Right hindlimb (tissue), 1 donor: ENCODE measurements at regions not wholly inside any gene's neighbourhood (a gene's known extent, or its start where the extent isn't known, plus 50 kb on each side); places are given as distances from the start of the nearest gene placed in this dataset.
"Not testable (repeated sequence)": the region's sequence is repeated elsewhere in the genome, so short reads cannot be mapped to it uniquely, and the experiment has no call there.

Experiments
- DNase-seq: peaks from one replicate; pipeline ENCODE4 v3.0.0-alpha.2; 2018

GRCh38 chr4:133584714-133585113 is 435.6 kb downstream of the PCDH10 start:
- DNase-seq, result no peak

DNA sequence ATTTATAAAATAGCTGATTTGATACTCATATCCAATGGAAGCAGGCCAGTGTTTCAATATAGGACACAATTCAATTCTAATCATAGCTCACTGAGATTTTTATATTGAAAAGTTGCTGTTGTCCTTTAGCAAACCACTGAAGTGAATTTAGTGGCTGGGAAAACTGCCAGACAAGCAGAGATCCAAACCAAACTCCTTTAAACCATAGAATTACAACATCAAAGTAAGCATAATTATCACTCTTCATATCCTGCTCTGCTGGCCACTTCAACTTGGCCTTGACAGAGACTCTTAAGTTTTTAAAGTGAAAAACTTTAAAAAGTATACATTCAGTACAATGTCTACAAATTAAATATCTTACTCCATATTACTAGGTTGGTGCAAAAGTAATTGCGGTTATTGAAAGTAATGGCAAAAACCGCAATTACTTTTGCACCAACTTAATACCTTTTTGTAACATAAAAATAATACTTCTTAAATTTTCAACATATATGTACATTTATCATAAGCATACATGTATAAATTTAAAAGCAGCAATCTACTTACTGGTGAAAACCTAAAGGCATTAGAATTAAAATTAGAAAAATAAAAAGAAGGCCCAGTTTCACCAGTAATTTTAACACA is 433.0 kb downstream of the PCDH10 start:
- DNase-seq, result no peak

GRCh38 chr4:133574248-133574647 is 425.2 kb downstream of the PCDH10 start:
- DNase-seq, result no peak

GRCh38 chr4:133565379-133565778 is 416.3 kb downstream of the PCDH10 start:
- no peak for DNase-seq

DNA sequence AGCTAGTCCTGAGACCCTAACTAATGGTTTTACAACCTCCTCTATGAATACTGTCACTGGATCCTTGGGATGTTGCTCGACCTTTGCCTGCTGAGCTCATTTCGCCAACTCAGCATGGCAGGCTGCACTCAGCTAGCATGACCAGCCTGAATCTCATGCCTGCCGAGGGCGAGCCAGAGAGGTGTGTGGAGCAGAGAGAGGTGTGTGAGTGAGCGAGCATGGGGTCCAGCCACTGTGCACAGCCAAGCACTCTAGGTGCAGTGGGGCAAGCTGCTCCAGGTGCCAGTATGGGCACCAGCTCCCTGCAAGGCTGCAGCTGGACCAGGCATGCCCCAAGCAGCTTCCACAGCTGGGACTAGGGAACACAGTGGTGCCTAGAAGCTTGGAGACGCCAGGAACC is 410.9 kb downstream of the PCDH10 start:
- DNase-seq, result no peak

GRCh38 chr4:133555671-133556070 is 406.6 kb downstream of the PCDH10 start:
- DNase-seq, result no peak

- no peak for DNase-seq
Measured at GRCh38 chr4:133550436-133550835, 401.3 kb downstream of the PCDH10 start.

DNA sequence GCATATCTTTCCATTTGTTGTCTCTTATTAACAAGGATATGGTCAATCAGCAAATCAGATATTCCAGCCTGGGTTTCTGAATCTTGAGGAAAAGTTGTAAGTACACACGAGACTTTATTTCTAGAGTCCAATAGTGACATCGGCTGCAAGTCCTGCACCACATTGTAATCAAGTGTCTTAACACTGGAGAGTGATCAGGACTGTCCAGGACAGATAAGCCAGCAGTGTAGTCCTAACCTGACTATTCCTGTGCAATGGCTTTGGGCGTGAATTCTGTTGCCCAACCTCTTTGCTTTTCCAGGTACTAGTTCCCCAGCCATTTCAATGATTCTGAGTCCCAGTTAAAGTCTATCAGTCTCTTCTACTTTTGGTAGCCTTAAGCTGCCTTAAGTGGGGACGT is 395.0 kb downstream of the PCDH10 start:
- no peak for DNase-seq

- no peak for DNase-seq
Measured at GRCh38 chr4:133537780-133538281, 388.7 kb downstream of the PCDH10 start.

GRCh38 chr4:133534224-133534623 is 385.1 kb downstream of the PCDH10 start:
- not testable (repeated sequence) for DNase-seq

DNA sequence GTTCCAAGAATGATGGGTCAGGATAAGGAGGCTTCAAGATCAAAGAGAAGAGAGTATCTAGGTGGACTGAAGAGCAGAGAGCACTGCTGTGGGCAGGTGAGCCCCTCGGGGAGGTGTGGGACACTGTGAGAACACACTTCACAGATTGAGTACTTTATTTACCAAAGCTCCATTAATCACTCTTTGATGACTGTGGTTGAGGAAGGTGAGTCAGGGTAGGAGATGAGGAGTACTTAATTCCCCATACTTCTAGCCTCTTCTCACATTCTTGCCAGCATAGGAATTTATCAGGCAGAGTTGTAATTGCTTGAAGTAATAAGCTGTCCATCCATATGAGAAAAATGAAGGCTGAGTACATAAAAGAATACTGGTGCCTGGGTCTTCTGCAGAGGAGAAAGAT is 375.3 kb downstream of the PCDH10 start:
- no peak for DNase-seq

DNA sequence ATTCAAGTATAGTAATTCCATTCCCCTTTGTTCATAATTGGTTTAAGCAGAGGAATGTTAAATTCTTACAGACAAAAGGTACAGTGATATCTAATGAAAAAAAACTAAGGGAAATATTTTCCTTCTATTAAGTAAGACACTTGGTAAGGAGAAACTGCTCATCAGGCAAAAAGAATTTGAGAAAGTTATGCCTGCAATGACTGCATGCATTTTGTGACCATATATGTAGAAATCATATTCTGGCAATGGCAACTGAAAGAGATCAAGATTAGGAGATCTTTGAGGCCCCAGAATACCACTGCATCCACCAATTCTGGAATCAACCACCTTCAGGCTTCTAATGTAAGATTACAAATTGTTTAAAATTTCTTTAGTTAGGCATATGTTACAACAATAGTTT is 364.8 kb downstream of the PCDH10 start:
- no peak for DNase-seq

DNA sequence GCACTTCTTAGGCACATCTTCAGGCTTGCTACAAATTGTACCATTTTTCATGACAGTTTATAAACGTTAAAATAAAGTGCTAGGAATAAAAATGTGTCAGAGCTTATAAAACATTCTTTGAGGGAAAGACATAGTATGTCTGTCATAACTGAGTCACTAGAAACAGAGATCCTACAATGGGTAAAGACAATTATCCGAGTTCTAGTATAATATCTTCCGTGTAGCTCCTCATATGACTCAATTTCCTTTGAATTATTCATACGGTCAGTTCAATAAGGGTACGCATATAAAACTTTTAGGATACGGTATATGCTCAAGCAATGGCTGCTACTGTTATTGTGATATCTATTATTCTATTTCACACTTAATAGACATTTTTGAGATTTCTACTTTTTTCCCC is 349.1 kb downstream of the PCDH10 start:
- DNase-seq, result no peak

- DNase-seq, result no peak
Measured at GRCh38 chr4:133493776-133494175, 344.7 kb downstream of the PCDH10 start.

GRCh38 chr4:133493241-133493640 is 344.1 kb downstream of the PCDH10 start:
- no peak for DNase-seq

- no peak for DNase-seq
Measured at GRCh38 chr4:133484287-133484686, 335.2 kb downstream of the PCDH10 start.

GRCh38 chr4:133483600-133484246 is 334.6 kb downstream of the PCDH10 start:
- DNase-seq, result no peak

GRCh38 chr4:133476063-133476462 is 327.0 kb downstream of the PCDH10 start:
- no peak for DNase-seq

DNA sequence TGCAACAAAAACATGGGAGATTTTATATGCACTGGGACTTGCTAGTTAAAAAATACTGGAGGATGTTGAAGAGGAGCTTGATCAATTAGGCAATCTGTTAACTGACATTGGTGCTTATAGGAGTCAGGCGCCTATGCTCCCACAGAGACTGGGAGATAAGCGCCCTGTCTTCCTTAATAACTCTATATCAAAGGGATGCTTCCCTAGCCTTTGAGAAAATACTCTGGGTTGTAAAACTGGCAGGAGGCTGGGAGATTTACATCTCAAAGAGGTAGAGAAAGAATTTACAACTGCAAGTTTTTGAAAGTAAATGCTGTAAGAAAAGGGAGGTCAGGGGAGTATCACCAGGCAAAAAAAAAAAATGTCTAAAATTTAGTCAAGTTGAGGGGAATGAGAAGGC is 325.4 kb downstream of the PCDH10 start:
- no peak for DNase-seq

- DNase-seq, result no peak
Measured at GRCh38 chr4:133472244-133472643, 323.1 kb downstream of the PCDH10 start.

- DNase-seq, result no peak
Measured at GRCh38 chr4:133467290-133467947, 318.3 kb downstream of the PCDH10 start.

GRCh38 chr4:133465022-133465421 is 315.9 kb downstream of the PCDH10 start:
- no peak for DNase-seq

- no peak for DNase-seq
Measured at GRCh38 chr4:133464311-133464710, 315.2 kb downstream of the PCDH10 start.

- no peak for DNase-seq
Measured at GRCh38 chr4:133452678-133453077, 303.6 kb downstream of the PCDH10 start.
